ENCODE measurements at regions not wholly inside any gene's neighbourhood (a gene's known extent, or its start where the extent isn't known, plus 50 kb on each side); places are given as distances from the start of the nearest gene placed in this dataset.

DNA sequence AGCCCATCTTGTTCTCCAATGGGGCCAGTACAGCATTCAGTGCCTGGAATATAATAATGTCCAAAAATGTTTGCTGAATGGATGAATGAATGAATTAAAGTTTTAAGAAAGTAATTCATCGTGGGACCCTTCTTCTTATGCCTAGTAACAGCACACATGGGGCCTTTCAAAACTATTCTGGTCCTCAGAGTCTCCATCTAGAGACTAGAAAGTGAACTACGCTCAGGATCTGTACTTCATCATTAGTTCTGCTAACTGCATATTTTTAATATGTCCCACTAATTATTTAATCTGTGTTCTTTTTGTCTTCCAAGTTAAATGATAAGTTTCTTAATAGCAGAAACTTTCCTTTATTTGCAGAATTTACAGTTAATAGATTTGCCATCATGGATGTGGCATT lies 172.5 kb downstream of the SMAD2 start:
- DNase-seq, result no peak

- DNase-seq, result no peak
Measured at GRCh38 chr18:47756364-47757016, 174.0 kb downstream of the SMAD2 start.

GRCh38 chr18:47755102-47755456 lies 175.4 kb downstream of the SMAD2 start:
- no peak for DNase-seq

DNA sequence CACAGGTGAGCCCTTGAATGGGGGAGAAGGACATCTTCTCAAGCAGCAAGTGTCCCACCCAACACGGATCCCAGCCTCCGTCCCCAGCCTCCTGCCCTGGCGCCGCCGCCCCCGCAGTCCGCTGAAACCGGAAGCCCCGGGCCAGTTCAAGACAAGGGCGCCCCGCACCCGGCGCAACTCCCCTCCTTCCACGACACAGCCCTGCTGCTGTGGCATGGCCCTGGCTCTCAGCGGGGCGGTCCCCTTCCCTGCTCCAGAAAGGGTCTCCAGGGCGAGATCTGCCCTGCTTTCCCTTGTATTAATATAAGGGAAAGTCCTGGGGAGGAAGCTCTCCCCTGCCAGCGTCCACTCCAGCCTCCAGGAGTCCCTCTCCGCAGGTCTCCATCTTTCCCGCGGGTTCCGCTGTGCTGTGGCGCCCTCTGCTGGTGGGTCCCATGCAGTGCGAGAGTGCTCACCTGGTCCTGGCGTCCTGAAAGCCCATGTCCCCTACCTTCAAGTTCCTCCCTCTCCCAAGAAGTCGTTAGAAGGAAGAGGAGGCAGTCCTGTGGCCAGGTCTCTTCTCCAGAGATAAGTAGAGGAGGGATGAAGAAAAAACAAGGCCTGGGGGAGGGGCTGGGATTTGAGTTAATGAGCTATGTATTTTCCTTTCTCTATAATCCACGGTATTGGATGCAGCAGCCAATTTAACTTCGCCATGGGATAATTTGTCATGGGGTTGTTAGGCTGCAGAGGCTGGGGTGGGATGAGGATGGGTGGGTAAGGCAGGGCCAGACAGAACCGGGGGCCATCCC lies 176.0 kb downstream of the SMAD2 start:
- DNase-seq, result no peak

DNA sequence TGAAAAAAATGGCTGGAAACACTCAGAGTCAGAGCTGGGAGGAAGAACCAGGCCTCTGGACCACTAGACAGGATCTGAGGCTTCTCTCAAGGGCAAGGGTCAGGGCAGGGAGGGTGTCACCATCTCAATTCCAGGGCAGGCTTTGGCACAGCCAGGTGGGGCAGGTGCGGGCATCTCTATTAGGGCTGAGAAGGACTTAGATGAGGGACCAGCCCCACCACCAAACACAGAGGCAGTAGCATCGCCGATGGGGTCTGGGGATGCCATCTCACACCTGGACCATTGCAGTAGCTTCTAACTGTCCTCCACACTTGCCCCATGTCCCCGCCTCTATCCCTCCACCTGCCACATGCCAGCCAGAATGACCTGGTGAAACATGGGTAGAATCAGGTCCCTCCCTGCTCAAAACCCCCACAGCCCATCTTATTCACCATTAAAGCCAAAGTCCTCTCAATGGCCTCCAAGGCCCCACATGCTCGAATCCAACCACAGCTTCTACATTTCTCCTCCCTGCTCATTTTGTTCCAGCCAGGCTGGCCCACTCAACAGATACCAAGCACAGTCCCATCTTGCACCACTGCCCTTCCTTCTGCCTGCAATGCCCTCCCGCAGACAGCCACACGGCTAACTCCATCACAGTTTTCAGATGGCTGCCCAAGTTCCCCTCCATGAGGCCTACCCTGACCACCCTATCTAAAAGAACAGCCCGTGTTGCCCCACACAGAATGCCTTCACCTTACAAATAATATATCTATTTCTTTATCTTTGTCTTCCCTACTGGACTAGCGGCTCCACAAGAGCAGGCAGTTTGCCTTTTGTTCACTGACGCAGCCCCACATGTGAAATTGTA lies 177.4 kb downstream of the SMAD2 start:
- DNase-seq, result no peak

GRCh38 chr18:47750889-47751423 lies 179.5 kb downstream of the SMAD2 start:
- DNase-seq, result no peak

GRCh38 chr18:47749600-47749973 lies 180.9 kb downstream of the SMAD2 start:
- DNase-seq, result no peak

GRCh38 chr18:47748847-47749599 lies 181.4 kb downstream of the SMAD2 start:
- peak in 1 of 2 experiments; percentile 8 for DNase-seq

GRCh38 chr18:47748093-47748796 lies 182.2 kb downstream of the SMAD2 start:
- DNase-seq, result no peak

GRCh38 chr18:47747260-47747795 lies 183.1 kb downstream of the SMAD2 start:
- no peak for DNase-seq

DNA sequence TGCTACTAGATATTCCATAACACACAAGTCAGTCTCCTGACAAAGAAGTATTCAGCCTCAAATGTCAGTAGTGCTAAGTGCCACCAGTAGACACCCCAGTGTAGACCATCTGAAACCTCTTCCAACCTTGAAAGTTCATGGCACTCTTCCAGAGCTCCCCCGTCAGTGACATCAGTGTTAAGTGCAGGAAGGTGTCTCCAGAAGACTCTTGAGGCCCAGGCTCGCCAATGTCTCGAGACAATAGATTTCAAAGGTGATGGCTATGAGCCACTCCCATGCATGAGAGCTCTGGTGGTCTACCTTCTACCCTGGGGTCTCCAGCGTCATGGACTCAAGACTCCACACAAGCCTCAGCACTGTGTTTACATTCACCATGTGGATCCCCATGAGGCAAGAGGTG lies 183.8 kb downstream of the SMAD2 start:
- no peak for DNase-seq

- no peak for DNase-seq
Measured at GRCh38 chr18:47745227-47745626, 185.2 kb downstream of the SMAD2 start.

- DNase-seq, result no peak
Measured at GRCh38 chr18:47737956-47738355, 192.5 kb downstream of the SMAD2 start.

DNA sequence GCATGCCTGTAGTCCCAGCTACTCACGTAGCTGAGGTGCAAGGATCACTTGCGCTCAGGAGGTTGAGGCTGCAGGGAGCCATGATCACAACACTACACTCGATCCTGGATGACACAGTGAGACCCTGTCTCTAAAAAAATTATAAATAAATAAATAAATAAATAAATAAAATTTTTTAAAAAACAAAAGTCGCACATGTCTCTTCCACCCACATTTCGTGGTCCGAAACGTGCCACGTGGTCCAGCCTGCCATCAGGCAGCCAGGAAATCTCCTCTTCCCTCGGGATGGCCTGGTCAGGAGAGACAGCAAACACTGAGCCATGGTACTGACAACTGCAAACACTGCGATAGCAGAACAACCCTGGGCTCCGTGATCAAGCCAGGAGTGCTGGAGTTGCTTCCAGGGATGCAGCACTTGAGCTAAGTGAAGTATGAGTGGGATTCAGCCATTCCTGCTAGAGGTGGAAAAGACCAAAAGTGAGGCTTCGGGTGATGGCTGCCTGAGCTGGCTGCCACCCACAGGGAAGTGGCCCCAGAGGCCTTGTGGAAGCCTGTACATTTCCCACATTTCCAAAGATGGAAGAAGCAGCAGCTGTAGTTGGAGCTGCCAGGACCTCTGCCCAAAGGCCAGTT lies 193.1 kb downstream of the SMAD2 start:
- no peak for DNase-seq

DNA sequence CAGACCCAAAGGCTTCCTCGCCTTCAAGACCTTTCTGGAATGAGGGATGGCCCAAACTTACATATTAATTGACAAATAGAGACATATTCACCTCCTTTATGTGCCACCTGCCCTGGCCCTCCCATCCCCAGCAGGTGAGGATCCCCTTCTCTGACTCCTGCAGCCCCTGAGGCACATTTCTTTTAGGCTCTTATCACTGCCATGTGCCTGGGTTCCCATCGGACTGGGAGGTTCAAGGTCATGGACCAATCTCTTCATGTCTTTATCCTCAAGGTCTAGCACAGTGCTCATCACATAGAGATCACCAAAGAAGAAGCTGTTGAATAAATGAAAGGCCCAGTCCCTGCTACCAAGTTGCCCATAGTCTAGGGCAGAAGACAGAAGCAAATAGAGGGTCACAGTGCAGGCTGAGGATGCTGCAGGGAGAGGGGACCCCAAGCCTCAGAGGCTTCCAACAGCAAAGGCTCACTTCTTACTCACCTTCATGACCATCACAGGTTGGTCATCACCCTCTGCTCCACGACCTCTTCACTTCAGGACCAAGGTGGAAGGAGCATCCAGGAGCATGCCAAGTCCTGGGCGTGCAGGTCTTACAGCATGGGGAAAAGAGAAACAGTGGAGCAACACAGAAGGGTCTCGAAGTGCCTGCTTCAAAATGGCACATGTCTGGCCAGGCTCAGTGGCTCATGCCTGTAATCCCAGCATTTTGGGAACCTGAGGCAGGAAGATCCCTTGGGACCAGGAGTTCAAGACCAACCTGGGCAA lies 193.9 kb downstream of the SMAD2 start:
- no peak for DNase-seq

DNA sequence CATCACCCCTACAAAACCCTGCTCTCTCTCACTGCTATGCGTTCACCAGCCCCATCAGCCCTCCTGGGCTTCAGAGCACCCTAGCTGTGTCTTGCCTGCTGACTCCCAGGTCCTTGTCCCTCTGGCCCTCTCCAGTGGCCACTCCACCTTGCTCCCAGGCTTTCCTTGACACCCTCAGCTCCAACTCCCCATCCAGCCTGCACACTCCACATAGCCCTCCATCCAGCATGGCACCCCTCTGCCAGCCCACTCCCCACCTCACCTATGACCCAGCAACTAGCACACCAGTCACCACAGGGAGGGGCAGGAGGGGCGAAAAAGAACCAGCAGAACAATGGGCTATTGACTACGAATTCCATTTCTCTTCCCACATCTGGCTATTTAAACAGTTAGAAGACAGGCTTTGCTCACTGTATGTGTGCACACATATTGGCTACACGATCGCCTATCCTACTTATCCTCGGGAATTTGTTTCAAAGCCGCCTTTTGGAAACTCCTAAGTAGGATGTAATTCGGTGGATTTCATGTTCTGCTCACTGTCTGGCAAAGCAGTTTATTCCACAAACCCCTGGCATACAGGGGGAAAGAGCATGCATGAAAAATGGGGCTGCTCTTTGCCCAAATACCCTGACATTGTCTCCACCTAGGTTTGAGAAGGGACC lies 195.3 kb downstream of the SMAD2 start:
- DNase-seq, result no peak

- DNase-seq, result no peak
Measured at GRCh38 chr18:47731276-47731675, 199.2 kb downstream of the SMAD2 start.

- DNase-seq, result no peak
Measured at GRCh38 chr18:47730795-47731194, 199.7 kb downstream of the SMAD2 start.

DNA sequence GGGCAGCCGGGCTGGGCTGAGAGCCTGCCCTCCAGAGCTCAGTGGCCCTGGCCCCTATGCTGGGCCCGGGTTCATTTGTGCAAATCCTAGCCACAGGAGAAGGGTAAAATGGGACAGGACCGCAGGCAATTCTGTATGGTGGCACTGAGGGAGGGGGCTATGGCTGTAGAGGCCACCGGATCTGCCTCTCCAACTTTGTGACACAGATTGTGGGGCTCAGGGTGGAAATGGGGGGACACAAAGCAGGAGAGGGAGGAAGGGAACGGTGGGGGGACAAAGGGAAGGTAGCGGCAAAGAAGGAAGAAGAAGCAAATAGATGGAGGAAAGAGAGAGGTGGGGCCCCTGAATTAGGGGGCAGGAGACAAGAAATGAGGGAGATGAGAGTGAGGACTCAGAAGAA lies 201.1 kb downstream of the SMAD2 start:
- no peak for DNase-seq

GRCh38 chr18:47728921-47729320 lies 201.5 kb downstream of the SMAD2 start:
- DNase-seq, result no peak
